ENCODE measurements at regions not wholly inside any gene's neighbourhood (a gene's known extent, or its start where the extent isn't known, plus 50 kb on each side); places are given as distances from the start of the nearest gene placed in this dataset.

DNA sequence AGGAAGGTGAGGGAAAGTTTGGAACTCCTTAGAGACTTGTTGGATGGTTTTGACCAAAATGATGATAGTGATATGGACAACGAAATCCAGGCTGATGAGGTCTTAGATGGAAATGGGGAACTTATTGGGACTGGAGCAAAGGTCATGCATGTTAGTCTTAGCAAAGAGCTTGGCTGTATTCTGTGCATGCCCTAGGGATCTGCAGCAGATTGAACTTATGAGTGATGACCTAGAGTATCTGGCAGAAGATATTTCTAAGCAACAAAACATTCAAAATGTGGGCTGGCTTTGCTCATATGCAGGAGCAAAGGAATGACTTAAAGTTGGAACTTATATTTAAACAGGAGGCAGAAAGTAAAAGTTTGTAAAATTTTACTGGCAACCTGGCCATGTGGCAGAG is 489.3 kb upstream of the DIPK2B start:
- TF ChIP-seq, protein P1, sequence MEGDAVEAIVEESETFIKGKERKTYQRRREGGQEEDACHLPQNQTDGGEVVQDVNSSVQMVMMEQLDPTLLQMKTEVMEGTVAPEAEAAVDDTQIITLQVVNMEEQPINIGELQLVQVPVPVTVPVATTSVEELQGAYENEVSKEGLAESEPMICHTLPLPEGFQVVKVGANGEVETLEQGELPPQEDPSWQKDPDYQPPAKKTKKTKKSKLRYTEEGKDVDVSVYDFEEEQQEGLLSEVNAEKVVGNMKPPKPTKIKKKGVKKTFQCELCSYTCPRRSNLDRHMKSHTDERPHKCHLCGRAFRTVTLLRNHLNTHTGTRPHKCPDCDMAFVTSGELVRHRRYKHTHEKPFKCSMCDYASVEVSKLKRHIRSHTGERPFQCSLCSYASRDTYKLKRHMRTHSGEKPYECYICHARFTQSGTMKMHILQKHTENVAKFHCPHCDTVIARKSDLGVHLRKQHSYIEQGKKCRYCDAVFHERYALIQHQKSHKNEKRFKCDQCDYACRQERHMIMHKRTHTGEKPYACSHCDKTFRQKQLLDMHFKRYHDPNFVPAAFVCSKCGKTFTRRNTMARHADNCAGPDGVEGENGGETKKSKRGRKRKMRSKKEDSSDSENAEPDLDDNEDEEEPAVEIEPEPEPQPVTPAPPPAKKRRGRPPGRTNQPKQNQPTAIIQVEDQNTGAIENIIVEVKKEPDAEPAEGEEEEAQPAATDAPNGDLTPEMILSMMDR (IDR thresholded peaks at IDR 0.05; ENCODE audit: borderline replicate concordance, extremely low read depth, low read length, poor library complexity, severe bottlenecking) = no peak
- TF ChIP-seq EZH2 (IDR thresholded peaks at IDR 0.05; ENCODE audit: borderline replicate concordance, low read depth, low read length, severe bottlenecking) = no peak
